ENCODE measurements at regions not wholly inside any gene's neighbourhood (a gene's known extent, or its start where the extent isn't known, plus 50 kb on each side); places are given as distances from the start of the nearest gene placed in this dataset.

- no peak for TF ChIP-seq CTCF (conservative IDR thresholded peaks at IDR 0.05; ENCODE audit: low read depth in 2 of 2)
- TF ChIP-seq ETS1 (IDR thresholded peaks at IDR 0.05) = no peak
- TF ChIP-seq ZNF331 (CRISPR knock-in tag; IDR thresholded peaks at IDR 0.05; ENCODE audit: low read depth) = no peak
- TF ChIP-seq ZNF114 (CRISPR knock-in tag; IDR thresholded peaks at IDR 0.05) = no peak
- no peak for TF ChIP-seq EZH2 (IDR thresholded peaks at IDR 0.05; ENCODE audit: low read depth, unreplicated experiment)
- no peak for TF ChIP-seq EZH2phosphoT487 (IDR thresholded peaks at IDR 0.05; ENCODE audit: unreplicated experiment)
- TF ChIP-seq POLR2AphosphoS5 (IDR thresholded peaks at IDR 0.05; ENCODE audit: low read depth) = no peak
- TF ChIP-seq JUNB (IDR thresholded peaks at IDR 0.05; ENCODE audit: unreplicated experiment) = no peak
- no peak for TF ChIP-seq REST (IDR thresholded peaks at IDR 0.05; ENCODE audit: unreplicated experiment)
- TF ChIP-seq CREB1 (CRISPR knock-in tag; IDR thresholded peaks at IDR 0.05; ENCODE audit: low read depth) = no peak
- no peak for TF ChIP-seq STAT1 (IDR thresholded peaks at IDR 0.05; ENCODE audit: unreplicated experiment)
- TF ChIP-seq NANOG (IDR thresholded peaks at IDR 0.05; ENCODE audit: borderline replicate concordance) = no peak
These were observed 117.4 kb downstream of the RAB18 start for GRCh38 chr10:27621461-27621860.

Data from GM23338 (cell line).